IMR-90 (cell line): ENCODE measurements at regions not wholly inside any gene's neighbourhood (a gene's known extent, or its start where the extent isn't known, plus 50 kb on each side); places are given as distances from the start of the nearest gene placed in this dataset.

ENCODE experiments used
- ATAC-seq: fragments of 200-7000 bp; cut with Tn5 transposase; 2 replicates; pipeline ENCODE4 v1.9.1; 2020; ENCODE audit warnings: low read depth, mild to moderate bottlenecking, moderate library complexity
- BruUV-seq: library from RNA; stranded (reverse); fragments of 400-500 nt; replicated peaks from 2 replicates; lab custom pipeline; 2021; lab: Mats Ljungman, UMichigan
- CTCF ChIA-PET: fragments of 300-600 bp; formaldehyde crosslinking; extraction: SDS; loops from one replicate; lab custom pipeline; 2021; ENCODE audit warnings: antibody characterized with exemption; lab: Yijun Ruan, JAX
- POLR2A ChIA-PET: fragments of 300-600 bp; sonication (Branson Sonifier 250); formaldehyde crosslinking; loops from one replicate; lab custom pipeline; 2022; ENCODE audit warnings: antibody characterized with exemption; ENCODE audit not compliant: unreplicated experiment; lab: Charles Lee
- DNase-seq: peaks from one replicate; pipeline ENCODE4 v3.0.0; 2013
- H2AFZ ChIP-seq: replicated peaks from 2 replicates; pipeline ENCODE3; 2013; ENCODE audit warnings: low read length, mild to moderate bottlenecking; ENCODE audit not compliant: poor library complexity
- H2AK5ac ChIP-seq: 2 replicates; pipeline ENCODE4 v1.6.1; 2013; ENCODE audit warnings: low read depth, low read length, inconsistent platforms
- H2AK9ac ChIP-seq: replicated peaks from 2 replicates; pipeline ENCODE3; 2013; ENCODE audit warnings: mild to moderate bottlenecking, low read depth, low read length, moderate library complexity; ENCODE audit not compliant: poor library complexity
- H2BK120ac ChIP-seq: 2 replicates; pipeline ENCODE4 v1.6.1; 2013; ENCODE audit warnings: low read depth, low read length, inconsistent platforms
- H2BK15ac ChIP-seq: 3 replicates; pipeline ENCODE4 v1.6.1; 2013; ENCODE audit warnings: low read depth, low read length, inconsistent platforms
- H2BK20ac ChIP-seq: 2 replicates; pipeline ENCODE4 v1.6.1; 2013; ENCODE audit warnings: low read depth, mild to moderate bottlenecking, inconsistent platforms, low read length, moderate library complexity
- H2BK5ac ChIP-seq: 2 replicates; pipeline ENCODE4 v1.6.1; 2013; ENCODE audit warnings: mild to moderate bottlenecking, low read depth, low read length, inconsistent platforms; ENCODE audit not compliant: poor library complexity, severe bottlenecking
- H3K14ac ChIP-seq: replicated peaks from 2 replicates; pipeline ENCODE4 v1.6.1; 2013; ENCODE audit warnings: low read depth, low read length, inconsistent platforms
- H3K18ac ChIP-seq: 2 replicates; pipeline ENCODE4 v1.6.1; 2013; ENCODE audit warnings: low read depth, low read length, control low read depth
- H3K23ac ChIP-seq: 2 replicates; pipeline ENCODE4 v1.6.1; 2013; ENCODE audit warnings: low read depth, low read length, inconsistent platforms
- H3K27ac ChIP-seq: 2 replicates; pipeline ENCODE4 v1.5.1; 2013; ENCODE audit warnings: mild to moderate bottlenecking, control low read depth, low read length; ENCODE audit not compliant: insufficient read depth
- H3K27me3 ChIP-seq: 2 replicates; pipeline ENCODE4 v1.6.1; 2013; ENCODE audit warnings: low read length; ENCODE audit not compliant: control insufficient read depth, insufficient read depth
- H3K36me3 ChIP-seq: 2 replicates; pipeline ENCODE4 v1.6.1; 2013; ENCODE audit warnings: low read length, mixed read lengths; ENCODE audit not compliant: control insufficient read depth, insufficient read depth
- H3K4ac ChIP-seq: 2 replicates; pipeline ENCODE4 v1.6.1; 2013; ENCODE audit warnings: low read depth, low read length, inconsistent platforms
- H3K4me1 ChIP-seq: 2 replicates; pipeline ENCODE4 v1.6.1; 2013; ENCODE audit warnings: low read length, mixed read lengths; ENCODE audit not compliant: control insufficient read depth, insufficient read depth
- H3K4me2 ChIP-seq: 2 replicates; pipeline ENCODE4 v1.6.1; 2013; ENCODE audit warnings: low read depth, mild to moderate bottlenecking, control low read depth, low read length, moderate library complexity
- H3K4me3 ChIP-seq: 2 replicates; pipeline ENCODE4 v1.5.1; 2013; ENCODE audit warnings: low read depth, mild to moderate bottlenecking, control low read depth, low read length, moderate library complexity; ENCODE audit not compliant: insufficient read depth
- H3K56ac ChIP-seq: 2 replicates; pipeline ENCODE4 v1.6.1; 2013; ENCODE audit warnings: low read length, inconsistent platforms; ENCODE audit not compliant: insufficient read depth; ENCODE audit errors: extremely low read depth
- H3K79me1 ChIP-seq, 2 experiments: 2 replicates each; pipeline ENCODE4 v1.6.1; 2013; ENCODE audit warnings: low read length in 2 of 2, inconsistent platforms in 1 of 2, low read depth in 1 of 2
- H3K9ac ChIP-seq: 2 replicates; pipeline ENCODE4 v1.6.1; 2013; ENCODE audit warnings: low read depth, low read length, control low read depth
- H3K9me1 ChIP-seq: 2 replicates; pipeline ENCODE4 v1.6.1; 2013; ENCODE audit warnings: low read length, inconsistent platforms; ENCODE audit not compliant: insufficient read depth
- H3K9me3 ChIP-seq: 2 replicates; pipeline ENCODE4 v1.6.1; 2013; ENCODE audit warnings: low read length; ENCODE audit not compliant: control insufficient read depth, insufficient read depth
- H4K20me1 ChIP-seq: 2 replicates; pipeline ENCODE4 v1.6.1; 2013; ENCODE audit warnings: low read length, inconsistent platforms; ENCODE audit not compliant: insufficient read depth
- H4K5ac ChIP-seq: 2 replicates; pipeline ENCODE4 v1.6.1; 2013; ENCODE audit warnings: mild to moderate bottlenecking, low read depth, low read length, control low read depth
- H4K8ac ChIP-seq, 2 experiments: 2 replicates each; pipeline ENCODE4 v1.6.1; 2013; ENCODE audit warnings: low read depth in 2 of 2, low read length in 2 of 2, control low read depth in 1 of 2, inconsistent platforms in 1 of 2
- H4K91ac ChIP-seq: 2 replicates; pipeline ENCODE4 v1.6.1; 2013; ENCODE audit warnings: low read depth, low read length, inconsistent platforms; ENCODE audit not compliant: insufficient read depth
- BHLHE40 ChIP-seq: fragments of 150-350 bp; IDR thresholded peaks from 2 replicates; pipeline ENCODE4 v1.6.1; 2016; ENCODE audit warnings: mild to moderate bottlenecking, low read depth, low read length
- CEBPB ChIP-seq: IDR thresholded peaks from 2 replicates; pipeline ENCODE4 v1.6.1; 2012; ENCODE audit warnings: low read depth, low read length, improper control_type of control experiment
- CHD1 ChIP-seq: IDR thresholded peaks from 2 replicates; pipeline ENCODE4 v1.6.1; 2012; ENCODE audit warnings: low read depth, low read length, improper control_type of control experiment
- CTCF ChIP-seq: conservative IDR thresholded peaks from 2 replicates; pipeline ENCODE4 v1.5.1; 2012; ENCODE audit warnings: mild to moderate bottlenecking, low read depth, low read length, improper control_type of control experiment
- FOS ChIP-seq: fragments of 150-350 bp; IDR thresholded peaks from 2 replicates; pipeline ENCODE4 v1.6.1; 2016; ENCODE audit warnings: low read depth, low read length
- MAFK ChIP-seq: IDR thresholded peaks from 2 replicates; pipeline ENCODE4 v1.6.1; 2012; ENCODE audit warnings: low read depth, low read length, improper control_type of control experiment
- NFE2L2 ChIP-seq: fragments of 150-350 bp; IDR thresholded peaks from 2 replicates; pipeline ENCODE4 v1.6.1; 2016; ENCODE audit warnings: low read depth, mild to moderate bottlenecking, low read length
- POLR2A ChIP-seq: IDR thresholded peaks from 2 replicates; pipeline ENCODE4 v1.6.1; 2012; ENCODE audit warnings: mild to moderate bottlenecking, low read depth, low read length
- RAD21 ChIP-seq: IDR thresholded peaks from 2 replicates; pipeline ENCODE4 v1.6.1; 2012; ENCODE audit warnings: low read length, improper control_type of control experiment
- RCOR1 ChIP-seq: IDR thresholded peaks from 2 replicates; pipeline ENCODE4 v1.6.1; 2012; ENCODE audit warnings: mild to moderate bottlenecking, low read length, improper control_type of control experiment; ENCODE audit not compliant: insufficient replicate concordance
- SMC3 ChIP-seq: fragments of 150-350 bp; IDR thresholded peaks from 2 replicates; pipeline ENCODE4 v1.6.1; 2016; ENCODE audit warnings: low read depth, mild to moderate bottlenecking, antibody characterized with exemption, low read length, moderate library complexity
- USF2 ChIP-seq: fragments of 150-350 bp; IDR thresholded peaks from 2 replicates; pipeline ENCODE4 v1.6.1; 2017; ENCODE audit warnings: mild to moderate bottlenecking, antibody characterized with exemption, low read length, low read depth
- WGBS, 2 experiments: methylation state at CpG; one replicate each; pipeline versions ENCODE4 v1.1.5 to v1.1.7; 2013; ENCODE audit warnings: missing lambda C conversion rate in 2 of 2; ENCODE audit not compliant: insufficient read length in 1 of 2; ENCODE audit errors: extremely low coverage in 2 of 2; 5-methylcytosine and 5-hydroxymethylcytosine counted together
- dilution Hi-C: fragments of 300-500 bp; cut with HindIII; formaldehyde crosslinking; loops from one replicate; pipeline ENCODE4 v1.14.3; 2018; ENCODE audit warnings: low sequenced_read_pairs; ENCODE audit not compliant: unreplicated experiment
- in situ Hi-C: fragments of 300-500 bp; cut with MboI; formaldehyde crosslinking; loops from 3 replicates; pipeline ENCODE4 v1.14.3; 2019; ENCODE audit warnings: low sequenced_read_pairs, inconsistent platforms, mixed read lengths
- intact Hi-C: fragments of 100-400 bp; cut with micrococcal nuclease; formaldehyde crosslinking; loops from 2 replicates; pipeline ENCODE4 v1.10.0; 2022

- TF ChIP-seq CHD1 (no peak), POLR2A (no peak), BHLHE40 (no peak)
Measured at GRCh38 chr1:47696404-47696736, 258.5 kb downstream of the FOXD2 start (continued).

GRCh38 chr1:47696737-47697441 lies 259.0 kb downstream of the FOXD2 start:
- TF ChIP-seq NFE2L2 (no peak), USF2 (no peak), CTCF (no peak), MAFK (no peak), CEBPB (no peak), CHD1 (no peak), RAD21 (no peak), RCOR1 (no peak), SMC3 (no peak), BHLHE40 (no peak), FOS (no peak)
- no peak overlapping the region for H4K91ac ChIP-seq
- H3K9ac ChIP-seq: no peak overlapping the region
- H3K36me3 ChIP-seq: no peaks in the 10 kb centered on the region
- DNase-seq: no peak
- no peak for ATAC-seq
- no TSS peak for BruUV-seq
- H2AK9ac ChIP-seq: no peak overlapping the region
- H3K23ac ChIP-seq: no peak overlapping the region
- dilution Hi-C loops: no loop called here
- CTCF ChIA-PET: no interaction called here
- H3K79me1 ChIP-seq: no peaks in the 10 kb centered on the region
- H3K4me1 ChIP-seq: no peaks in the 10 kb centered on the region
- intact Hi-C loops: no loop called here
- H3K56ac ChIP-seq: no peak overlapping the region
- no peak overlapping the region for H3K4me2 ChIP-seq
- no peaks in the 10 kb centered on the region for H3K9me3 ChIP-seq
- no peak overlapping the region for H3K14ac ChIP-seq
- H3K4me3 ChIP-seq: no peak overlapping the region
- no peaks in the 10 kb centered on the region for H3K9me1 ChIP-seq
- POLR2A ChIA-PET: no interaction called here
- H3K4ac ChIP-seq: no peak overlapping the region
- H2BK15ac ChIP-seq: no peak overlapping the region
- no peak overlapping the region for H3K18ac ChIP-seq
- no peak overlapping the region for H4K5ac ChIP-seq
- H2AFZ ChIP-seq: no peak overlapping the region
- in situ Hi-C loops: no loop called here
- H4K8ac ChIP-seq: no peak overlapping the region
- H2BK20ac ChIP-seq: no peak overlapping the region
- no peaks in the 10 kb centered on the region for H4K20me1 ChIP-seq
- 46% methylated on average over 4 of the region's 6 CpGs; no CpG with 5 or more reads in 1 of the 2 experiments for WGBS, 2 experiments
- H2BK120ac ChIP-seq: no peak overlapping the region
- no peak overlapping the region for H3K27ac ChIP-seq
- H3K27me3 ChIP-seq: peaks cover 5% of the 10 kb centered on the region; the same call in 1 of the 2 replicates
- no peak overlapping the region for H2BK5ac ChIP-seq
- no peak overlapping the region for H2AK5ac ChIP-seq
